Nephron progenitor cell (in vitro differentiated cells): ENCODE measurements at regions not wholly inside any gene's neighbourhood (a gene's known extent, or its start where the extent isn't known, plus 50 kb on each side); places are given as distances from the start of the nearest gene placed in this dataset.

Experiments used
- DNase-seq: peaks from one replicate; pipeline ENCODE4 v3.0.0; 2021
- H3K27ac Mint-ChIP-seq: 2 replicates; pipeline ENCODE4 v1.8.0; 2021; ENCODE audit warnings: mild to moderate bottlenecking, moderate library complexity, mixed read lengths
- H3K27me3 Mint-ChIP-seq: 2 replicates; pipeline ENCODE4 v1.8.0; 2021; ENCODE audit warnings: mild to moderate bottlenecking, low read depth, mixed read lengths; ENCODE audit not compliant: poor library complexity
- H3K36me3 Mint-ChIP-seq: 2 replicates; pipeline ENCODE4 v1.8.0; 2021; ENCODE audit warnings: low read depth, mixed read lengths
- H3K4me1 Mint-ChIP-seq: 2 replicates; pipeline ENCODE4 v1.8.0; 2021; ENCODE audit warnings: mixed read lengths
- H3K4me3 Mint-ChIP-seq: 2 replicates; pipeline ENCODE4 v1.8.0; 2021; ENCODE audit warnings: mild to moderate bottlenecking, moderate library complexity, mixed read lengths
- H3K9me3 Mint-ChIP-seq: 2 replicates; pipeline ENCODE4 v1.8.0; 2021; ENCODE audit warnings: mild to moderate bottlenecking, moderate library complexity, mixed read lengths
- CTCF ChIP-seq: fragments of 200-600 bp; sonication (generic); IDR thresholded peaks from 2 replicates; pipeline ENCODE4 v1.5.0; 2021; ENCODE audit warnings: antibody characterized with exemption

DNA sequence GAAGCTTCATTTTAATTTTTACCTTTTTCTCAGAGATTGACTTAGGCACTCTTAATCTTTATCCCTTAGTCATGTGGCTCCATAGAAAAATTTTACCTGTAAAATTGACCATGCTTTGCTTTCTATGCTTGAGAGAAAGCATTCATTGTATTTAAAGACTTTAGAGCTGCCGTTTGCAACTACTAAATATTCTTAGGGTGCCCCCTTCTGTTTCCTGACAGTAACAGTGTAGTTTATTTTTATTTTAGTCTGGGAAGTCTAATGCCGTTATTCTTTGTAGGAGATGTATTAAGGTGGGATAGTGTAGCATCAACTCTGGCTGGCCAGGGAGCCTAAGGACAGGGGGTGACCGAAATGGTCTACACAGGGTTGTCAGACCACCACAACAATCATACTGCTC is 84.5 kb upstream of the SYNPR start:
- DNase-seq, result no peak
- Mint-ChIP-seq H3K4me3 (no peak overlapping the region), H3K27me3 (no peaks in the 10 kb centered on the region), H3K27ac (no peak overlapping the region), H3K4me1 (no peaks in the 10 kb centered on the region), H3K9me3 (no peaks in the 10 kb centered on the region), H3K36me3 (no peaks in the 10 kb centered on the region)
- peak; percentile 41 for TF ChIP-seq CTCF

- Mint-ChIP-seq H3K4me3 (no peak overlapping the region), H3K4me1 (no peaks in the 10 kb centered on the region), H3K36me3 (no peaks in the 10 kb centered on the region), H3K27me3 (no peaks in the 10 kb centered on the region), H3K27ac (no peak overlapping the region), H3K9me3 (no peaks in the 10 kb centered on the region)
- no peak for DNase-seq
- TF ChIP-seq CTCF, result no peak
Measured at GRCh38 chr3:63199606-63200005, 78.5 kb upstream of the SYNPR start.

GRCh38 chr3:63202529-63202928 is 75.6 kb upstream of the SYNPR start:
- no peaks in the 10 kb centered on the region for H3K36me3 Mint-ChIP-seq

GRCh38 chr3:63207066-63207590 is 71.0 kb upstream of the SYNPR start:
- no peak for TF ChIP-seq CTCF
- no peak overlapping the region for H3K4me3 Mint-ChIP-seq
- DNase-seq, result no peak
- no peaks in the 10 kb centered on the region for H3K36me3 Mint-ChIP-seq
- peaks cover 5% of the 10 kb centered on the region for H3K4me1 Mint-ChIP-seq
- H3K27me3 Mint-ChIP-seq, result no peaks in the 10 kb centered on the region
- H3K9me3 Mint-ChIP-seq, result peaks cover 7% of the 10 kb centered on the region
- no peak overlapping the region for H3K27ac Mint-ChIP-seq

More at GRCh38 chr3:63202529-63202928, 75.6 kb upstream of the SYNPR start:
- DNase-seq, result no peak
- H3K27ac Mint-ChIP-seq, result no peak overlapping the region
- H3K27me3 Mint-ChIP-seq, result no peaks in the 10 kb centered on the region
- TF ChIP-seq CTCF, result no peak
- H3K9me3 Mint-ChIP-seq, result no peaks in the 10 kb centered on the region
- H3K4me3 Mint-ChIP-seq, result no peak overlapping the region
- no peaks in the 10 kb centered on the region for H3K4me1 Mint-ChIP-seq

- no peak overlapping the region for H3K27ac Mint-ChIP-seq
- no peak for DNase-seq
- no peaks in the 10 kb centered on the region for H3K36me3 Mint-ChIP-seq
- no peak for TF ChIP-seq CTCF
- H3K4me1 Mint-ChIP-seq, result no peaks in the 10 kb centered on the region
- no peaks in the 10 kb centered on the region for H3K9me3 Mint-ChIP-seq
- H3K4me3 Mint-ChIP-seq, result no peak overlapping the region
- no peaks in the 10 kb centered on the region for H3K27me3 Mint-ChIP-seq
Measured at GRCh38 chr3:63228087-63228486, 50.0 kb upstream of the SYNPR start.
